WI38 (cell line): ENCODE measurements at regions not wholly inside any gene's neighbourhood (a gene's known extent, or its start where the extent isn't known, plus 50 kb on each side); places are given as distances from the start of the nearest gene placed in this dataset.
A peak's percentile ranks its signal among the peaks of the same experiment; 100 is the strongest.

Experiments used
- H3K4me3 ChIP-seq: 2 replicates; pipeline ENCODE4 v1.5.1; 2011; ENCODE audit warnings: low read depth, mild to moderate bottlenecking, control low read depth, low read length
- TF ChIP-seq, protein P1 (sequence below): IDR thresholded peaks from 2 replicates; pipeline ENCODE4 v1.5.1; 2012; ENCODE audit warnings: low read depth, mild to moderate bottlenecking, control low read depth, low read length

DNA sequence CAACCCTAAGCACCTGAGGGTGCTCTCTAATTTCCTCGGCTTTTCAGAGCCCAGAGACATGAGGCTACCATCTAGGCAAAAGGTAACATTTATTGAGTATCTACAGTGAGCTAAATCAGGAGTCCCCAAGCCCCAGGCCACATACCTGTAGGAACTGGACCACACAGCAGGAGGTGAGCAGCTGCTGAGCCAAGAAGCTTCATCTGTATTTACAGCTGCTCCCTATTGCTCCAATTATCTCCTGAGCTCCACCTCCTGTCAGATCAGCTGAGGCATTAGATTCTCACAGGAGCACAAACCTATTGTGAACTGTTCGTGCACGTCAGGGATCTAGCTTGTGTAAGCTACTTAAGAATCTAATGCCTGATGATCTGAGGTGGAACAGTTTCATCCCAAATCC is 70.2 kb downstream of the RND3 start:
- no peak overlapping the region for H3K4me3 ChIP-seq
- TF ChIP-seq, protein P1, sequence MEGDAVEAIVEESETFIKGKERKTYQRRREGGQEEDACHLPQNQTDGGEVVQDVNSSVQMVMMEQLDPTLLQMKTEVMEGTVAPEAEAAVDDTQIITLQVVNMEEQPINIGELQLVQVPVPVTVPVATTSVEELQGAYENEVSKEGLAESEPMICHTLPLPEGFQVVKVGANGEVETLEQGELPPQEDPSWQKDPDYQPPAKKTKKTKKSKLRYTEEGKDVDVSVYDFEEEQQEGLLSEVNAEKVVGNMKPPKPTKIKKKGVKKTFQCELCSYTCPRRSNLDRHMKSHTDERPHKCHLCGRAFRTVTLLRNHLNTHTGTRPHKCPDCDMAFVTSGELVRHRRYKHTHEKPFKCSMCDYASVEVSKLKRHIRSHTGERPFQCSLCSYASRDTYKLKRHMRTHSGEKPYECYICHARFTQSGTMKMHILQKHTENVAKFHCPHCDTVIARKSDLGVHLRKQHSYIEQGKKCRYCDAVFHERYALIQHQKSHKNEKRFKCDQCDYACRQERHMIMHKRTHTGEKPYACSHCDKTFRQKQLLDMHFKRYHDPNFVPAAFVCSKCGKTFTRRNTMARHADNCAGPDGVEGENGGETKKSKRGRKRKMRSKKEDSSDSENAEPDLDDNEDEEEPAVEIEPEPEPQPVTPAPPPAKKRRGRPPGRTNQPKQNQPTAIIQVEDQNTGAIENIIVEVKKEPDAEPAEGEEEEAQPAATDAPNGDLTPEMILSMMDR: no peak

DNA sequence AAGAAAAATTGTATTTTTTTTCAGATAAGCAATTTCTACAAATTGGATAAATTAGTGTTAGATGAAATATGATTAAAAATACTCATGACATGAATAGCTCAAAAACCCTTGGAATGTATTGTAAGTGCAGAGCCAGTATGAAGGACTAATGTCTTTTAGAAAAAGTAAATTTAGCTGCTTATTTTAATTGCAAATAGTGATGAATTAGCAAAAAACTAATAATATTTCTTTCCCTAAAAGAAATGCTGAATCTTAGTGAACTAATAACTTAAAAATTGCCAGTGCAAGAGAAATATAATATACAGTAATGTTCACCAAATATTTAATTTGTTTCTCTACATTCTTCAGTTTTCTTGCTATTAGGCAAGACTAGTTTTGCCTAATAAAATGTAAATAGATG is 72.4 kb downstream of the RND3 start:
- H3K4me3 ChIP-seq: no peak overlapping the region

DNA sequence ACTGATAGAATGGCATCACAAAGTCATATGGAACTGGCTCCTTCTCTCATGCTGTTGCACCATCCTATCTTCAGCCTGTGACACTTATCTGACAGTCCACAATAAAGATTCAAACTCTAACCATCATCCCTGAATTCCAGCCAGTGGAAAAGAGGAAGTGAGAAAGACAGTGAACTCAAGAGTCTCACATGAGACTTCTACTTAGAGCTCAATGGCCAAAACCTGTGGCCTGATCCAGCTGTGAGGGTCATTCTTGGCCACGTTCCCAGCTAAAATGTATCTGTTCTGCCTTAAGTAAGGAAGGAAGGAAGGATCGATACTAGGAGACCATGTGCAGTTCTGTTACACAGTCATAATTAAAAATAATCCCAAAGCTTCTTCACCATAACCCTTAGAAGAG is 73.6 kb downstream of the RND3 start:
- TF ChIP-seq, protein P1: no peak
- no peak overlapping the region for H3K4me3 ChIP-seq

More for the DNA sequence above, 72.4 kb downstream of the RND3 start:
- TF ChIP-seq, protein P1: no peak

DNA sequence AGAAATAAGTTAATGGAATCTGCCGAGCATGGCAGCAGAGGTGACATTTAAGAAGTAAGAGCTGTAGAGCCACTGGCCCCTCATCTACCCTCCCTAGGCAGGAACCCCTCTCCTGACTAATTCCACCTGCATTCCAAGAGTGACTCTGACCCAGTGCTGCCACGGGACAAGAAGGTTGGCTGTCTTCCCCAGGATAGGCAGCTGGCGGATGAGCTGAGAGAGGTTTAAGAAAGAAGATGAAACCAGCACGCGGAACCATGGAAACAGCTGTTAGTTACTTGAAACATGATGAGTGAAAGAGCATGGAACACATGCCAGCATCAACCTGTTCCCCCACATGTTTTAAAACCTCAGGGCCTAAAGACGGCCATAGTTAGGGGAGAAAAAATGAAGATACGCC is 74.1 kb downstream of the RND3 start:
- TF ChIP-seq, protein P1: no peak

DNA sequence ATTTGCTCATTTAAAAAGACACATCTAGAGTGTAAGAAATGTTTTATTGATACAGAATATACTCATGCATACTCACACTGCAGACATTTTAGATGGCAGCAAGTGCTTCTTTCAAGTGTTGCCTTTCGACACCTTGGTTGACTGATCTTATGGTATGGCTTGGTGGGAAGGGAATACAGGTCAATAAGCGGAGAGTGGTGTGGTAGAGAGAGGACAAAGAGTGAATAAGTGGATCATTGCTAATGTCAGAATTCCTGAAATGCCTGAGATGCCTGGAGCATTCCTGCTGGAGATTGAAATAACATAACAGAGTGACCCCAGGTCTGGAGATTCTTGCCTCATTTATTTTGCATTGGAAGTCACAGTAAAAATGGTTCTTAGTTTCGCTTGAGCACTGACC is 76.7 kb downstream of the RND3 start:
- TF ChIP-seq, protein P1: no peak
- H3K4me3 ChIP-seq: no peak overlapping the region

More for the DNA sequence above, 74.1 kb downstream of the RND3 start:
- H3K4me3 ChIP-seq: no peak overlapping the region

DNA sequence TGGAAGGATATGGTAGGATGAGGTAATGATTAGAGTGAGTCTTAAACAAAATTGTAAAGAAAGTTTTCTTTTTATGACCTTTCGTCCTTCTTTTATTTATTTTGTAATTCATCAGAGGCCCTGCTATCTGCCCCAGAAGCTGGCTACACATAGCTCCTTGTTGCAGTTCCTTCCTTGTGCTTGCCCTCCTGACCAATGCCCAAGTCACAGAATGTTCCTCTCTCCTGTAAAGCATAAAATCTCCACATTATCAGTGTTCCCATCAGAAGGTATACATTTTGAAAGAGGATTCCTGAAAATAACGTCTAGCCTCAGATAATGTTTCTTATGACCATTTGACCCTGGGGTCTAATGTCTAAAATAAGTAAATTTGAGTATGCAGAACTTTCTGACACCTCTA is 78.3 kb downstream of the RND3 start:
- no peak overlapping the region for H3K4me3 ChIP-seq
- TF ChIP-seq, protein P1: no peak

DNA sequence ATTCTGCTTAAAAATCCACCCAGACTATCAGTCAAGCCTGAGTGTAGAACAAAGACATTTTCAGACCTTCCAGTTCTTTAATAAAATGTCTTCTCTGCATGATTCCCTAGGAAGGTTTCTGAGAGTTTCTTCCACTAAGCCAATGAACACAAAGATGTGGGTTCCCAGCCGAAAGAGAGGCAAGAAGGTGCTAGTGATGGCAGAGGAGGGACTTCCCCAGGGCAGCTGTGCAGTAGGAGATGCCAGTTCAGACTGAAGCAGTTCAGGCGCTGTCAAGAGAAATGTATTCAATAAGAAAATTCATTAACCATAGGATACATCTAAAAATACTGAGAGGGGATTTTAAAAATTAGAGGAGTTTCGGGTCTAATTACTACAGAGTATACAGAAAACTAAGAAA is 83.3 kb downstream of the RND3 start:
- TF ChIP-seq, protein P1: no peak
- H3K4me3 ChIP-seq: peak overlapping the region; percentile 45
